Fibroblast of lung (primary cell): ENCODE measurements at regions not wholly inside any gene's neighbourhood (a gene's known extent, or its start where the extent isn't known, plus 50 kb on each side); places are given as distances from the start of the nearest gene placed in this dataset.

ENCODE experiments used
- DNase-seq, 2 donors: peaks; one replicate each; pipeline versions ENCODE4 v3.0.0 to v3.0.0-alpha.2; 2010; ENCODE audit warnings: low read depth in 2 of 2
- H2AFZ ChIP-seq: 2 replicates; pipeline ENCODE4 v1.5.1; 2012; ENCODE audit warnings: low read length, control low read depth, inconsistent platforms
- H3K27ac ChIP-seq: 2 replicates; pipeline ENCODE4 v1.5.1; 2011; ENCODE audit warnings: low read length, control low read depth; ENCODE audit not compliant: insufficient read depth
- H3K27me3 ChIP-seq: 2 replicates; pipeline ENCODE4 v1.5.1; 2011; ENCODE audit warnings: mild to moderate bottlenecking, low read length; ENCODE audit not compliant: control insufficient read depth, insufficient read depth
- H3K36me3 ChIP-seq: 2 replicates; pipeline ENCODE4 v1.5.1; 2011; ENCODE audit warnings: low read length; ENCODE audit not compliant: control insufficient read depth, insufficient read depth
- H3K4me1 ChIP-seq: 2 replicates; pipeline ENCODE4 v1.5.1; 2011; ENCODE audit warnings: low read length; ENCODE audit not compliant: control insufficient read depth, insufficient read depth; ENCODE audit errors: extremely low read depth
- H3K4me2 ChIP-seq: 2 replicates; pipeline ENCODE4 v1.5.1; 2011; ENCODE audit warnings: low read length, control low read depth; ENCODE audit not compliant: insufficient read depth; ENCODE audit errors: extremely low read depth
- H3K4me3 ChIP-seq, 4 experiments: fragments of 200-600 bp in 1 of 4; sonication (generic) in 1 of 4; replicated peaks in 1 of 4; 2 replicates each; pipeline ENCODE4 v1.5.1; 2011 to 2016; ENCODE audit warnings: low read length in 4 of 4, low read depth in 3 of 4, mild to moderate bottlenecking in 3 of 4, control low read depth in 2 of 4, inconsistent platforms in 1 of 4, mixed read lengths in 1 of 4; ENCODE audit not compliant: insufficient read depth in 1 of 4; ENCODE audit errors: control extremely low read depth in 1 of 4
- H3K79me2 ChIP-seq: 2 replicates; pipeline ENCODE4 v1.5.1; 2012; ENCODE audit warnings: mild to moderate bottlenecking, low read length, inconsistent platforms; ENCODE audit not compliant: control insufficient read depth, insufficient read depth
- H3K9ac ChIP-seq: 2 replicates; pipeline ENCODE4 v1.5.1; 2011; ENCODE audit warnings: mild to moderate bottlenecking, low read length, control low read depth; ENCODE audit not compliant: insufficient read depth
- H3K9me3 ChIP-seq: 2 replicates; pipeline ENCODE4 v1.5.1; 2012; ENCODE audit warnings: low read depth, low read length; ENCODE audit not compliant: control insufficient read depth, insufficient read depth
- H4K20me1 ChIP-seq: 2 replicates; pipeline ENCODE4 v1.5.1; 2011; ENCODE audit warnings: low read length; ENCODE audit not compliant: control insufficient read depth, insufficient read depth; ENCODE audit errors: extremely low read depth
- EZH2 ChIP-seq: IDR thresholded peaks from 2 replicates; pipeline ENCODE4 v1.5.1; 2012; ENCODE audit warnings: low read length, control low read depth, mild to moderate bottlenecking; ENCODE audit errors: missing control alignments
- TF ChIP-seq, protein P1 (sequence below), 2 donors: IDR thresholded peaks in 1 of 2; conservative IDR thresholded peaks in 1 of 2; 1 replicate in 1 of 2; 2 replicates in 1 of 2; pipeline ENCODE4 v1.5.1; 2011 to 2012; ENCODE audit warnings: low read length in 2 of 2, control low read depth in 1 of 2, inconsistent platforms in 1 of 2, low read depth in 1 of 2, mild to moderate bottlenecking in 1 of 2

DNA sequence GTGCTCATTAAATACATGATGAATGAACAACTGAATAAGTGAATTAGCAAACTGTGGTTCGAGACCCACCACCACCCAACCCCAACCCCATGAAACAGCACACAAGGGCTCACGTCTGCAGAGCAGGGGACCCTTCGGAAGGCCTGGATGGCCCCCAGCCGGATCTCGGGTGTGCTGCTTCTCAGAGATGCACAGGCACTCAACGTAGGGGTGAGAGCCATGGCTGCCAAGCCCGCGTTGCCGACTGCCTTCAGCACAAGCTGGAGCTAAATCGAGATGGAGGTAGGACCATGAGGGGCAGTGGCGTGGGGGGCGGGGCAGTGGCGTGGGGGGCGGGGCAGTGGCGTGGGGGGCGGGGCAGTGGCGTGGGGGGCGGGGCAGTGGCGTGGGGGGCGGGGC, 93.2 kb downstream of the LITAF start:
- Histone ChIP-seq H2AFZ (no peak overlapping the region), H3K9me3 (no peaks in the 10 kb centered on the region), H3K36me3 (no peaks in the 10 kb centered on the region), H3K27ac (no peak overlapping the region), H3K4me2 (no peak overlapping the region), H3K4me3 (no peak overlapping the region), H4K20me1 (no peaks in the 10 kb centered on the region), H3K9ac (no peak overlapping the region), H3K79me2 (no peaks in the 10 kb centered on the region), H3K4me1 (peaks cover 8% of the 10 kb centered on the region), H3K27me3 (no peaks in the 10 kb centered on the region)
- DNase-seq = no peak
- TF ChIP-seq, protein P1, sequence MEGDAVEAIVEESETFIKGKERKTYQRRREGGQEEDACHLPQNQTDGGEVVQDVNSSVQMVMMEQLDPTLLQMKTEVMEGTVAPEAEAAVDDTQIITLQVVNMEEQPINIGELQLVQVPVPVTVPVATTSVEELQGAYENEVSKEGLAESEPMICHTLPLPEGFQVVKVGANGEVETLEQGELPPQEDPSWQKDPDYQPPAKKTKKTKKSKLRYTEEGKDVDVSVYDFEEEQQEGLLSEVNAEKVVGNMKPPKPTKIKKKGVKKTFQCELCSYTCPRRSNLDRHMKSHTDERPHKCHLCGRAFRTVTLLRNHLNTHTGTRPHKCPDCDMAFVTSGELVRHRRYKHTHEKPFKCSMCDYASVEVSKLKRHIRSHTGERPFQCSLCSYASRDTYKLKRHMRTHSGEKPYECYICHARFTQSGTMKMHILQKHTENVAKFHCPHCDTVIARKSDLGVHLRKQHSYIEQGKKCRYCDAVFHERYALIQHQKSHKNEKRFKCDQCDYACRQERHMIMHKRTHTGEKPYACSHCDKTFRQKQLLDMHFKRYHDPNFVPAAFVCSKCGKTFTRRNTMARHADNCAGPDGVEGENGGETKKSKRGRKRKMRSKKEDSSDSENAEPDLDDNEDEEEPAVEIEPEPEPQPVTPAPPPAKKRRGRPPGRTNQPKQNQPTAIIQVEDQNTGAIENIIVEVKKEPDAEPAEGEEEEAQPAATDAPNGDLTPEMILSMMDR (conservative IDR thresholded peaks at IDR 0.05 in 1 of 2, IDR thresholded peaks at IDR 0.05 in 1 of 2; ENCODE audit: low read depth in 1 of 2, low read length in 2 of 2) = no peak
- no peak for TF ChIP-seq EZH2

DNA sequence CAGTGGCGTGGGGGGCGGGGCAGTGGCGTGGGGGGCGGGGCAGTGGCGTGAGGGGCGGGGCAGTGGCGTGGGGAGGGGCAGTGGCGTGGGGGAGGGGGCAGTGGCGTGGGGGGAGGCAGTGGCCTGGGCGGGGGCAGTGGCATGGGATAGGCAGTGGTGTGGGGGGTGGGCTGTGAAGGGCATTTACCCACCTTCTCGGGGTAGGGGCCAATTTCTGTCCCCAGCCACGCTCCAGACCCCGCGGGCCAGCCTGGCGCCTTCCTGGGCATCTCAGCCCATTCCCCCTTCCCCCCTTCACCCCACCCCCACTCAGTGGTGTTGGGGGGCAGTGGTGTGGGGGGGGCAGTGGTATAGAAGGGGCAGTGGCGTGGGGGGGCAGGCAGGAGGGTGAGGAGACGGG, 92.7 kb downstream of the LITAF start:
- no peaks in the 10 kb centered on the region for H3K9me3 ChIP-seq

DNA sequence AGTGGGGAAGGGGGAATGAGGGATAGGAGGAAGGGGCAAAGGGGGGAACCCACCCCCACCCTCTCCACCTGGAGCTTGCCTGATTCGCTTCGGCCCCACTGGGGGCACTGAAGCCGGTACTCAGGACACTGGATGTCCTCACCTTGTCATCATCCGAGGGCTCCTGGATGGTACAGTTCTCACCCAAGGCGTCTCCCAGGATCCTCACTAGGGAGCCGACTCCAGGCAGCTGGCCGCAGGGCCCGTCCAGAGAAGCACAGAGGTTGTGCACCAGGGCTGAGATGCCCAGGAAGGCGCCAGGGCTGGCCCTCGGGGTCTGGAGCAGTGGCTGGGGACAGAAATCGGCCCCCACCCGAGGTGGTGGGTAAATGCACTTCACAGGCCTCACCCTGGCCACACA, 92.3 kb downstream of the LITAF start:
- Histone ChIP-seq H3K9me3 (no peaks in the 10 kb centered on the region), H4K20me1 (no peaks in the 10 kb centered on the region), H3K79me2 (no peaks in the 10 kb centered on the region), H3K4me1 (peaks cover 8% of the 10 kb centered on the region), H2AFZ (no peak overlapping the region), H3K36me3 (no peaks in the 10 kb centered on the region), H3K4me2 (no peak overlapping the region), H3K4me3 (no peak overlapping the region), H3K27ac (no peak overlapping the region), H3K27me3 (no peaks in the 10 kb centered on the region), H3K9ac (no peak overlapping the region)
- no peak for DNase-seq
- TF ChIP-seq, protein P1 (conservative IDR thresholded peaks at IDR 0.05 in 1 of 2, IDR thresholded peaks at IDR 0.05 in 1 of 2; ENCODE audit: low read depth in 1 of 2, low read length in 2 of 2) = no peak
- TF ChIP-seq EZH2 = no peak

More for the DNA sequence above, 92.7 kb downstream of the LITAF start:
- no peaks in the 10 kb centered on the region for H4K20me1 ChIP-seq
- H3K79me2 ChIP-seq = no peaks in the 10 kb centered on the region
- no peak overlapping the region for H3K4me3 ChIP-seq
- no peaks in the 10 kb centered on the region for H3K36me3 ChIP-seq
- no peak for DNase-seq
- no peak for TF ChIP-seq EZH2
- TF ChIP-seq, protein P1 (conservative IDR thresholded peaks at IDR 0.05 in 1 of 2, IDR thresholded peaks at IDR 0.05 in 1 of 2; ENCODE audit: low read depth in 1 of 2, low read length in 2 of 2) = no peak
- no peaks in the 10 kb centered on the region for H3K27me3 ChIP-seq
- no peak overlapping the region for H3K4me2 ChIP-seq
- no peak overlapping the region for H2AFZ ChIP-seq
- H3K4me1 ChIP-seq = peaks cover 8% of the 10 kb centered on the region
- no peak overlapping the region for H3K27ac ChIP-seq
- no peak overlapping the region for H3K9ac ChIP-seq
